SJCRH30 (cell line): ENCODE measurements at regions not wholly inside any gene's neighbourhood (a gene's known extent, or its start where the extent isn't known, plus 50 kb on each side); places are given as distances from the start of the nearest gene placed in this dataset.

Experiments
- DNase-seq, 2 experiments: peaks; one replicate each; pipeline ENCODE4 v3.0.0-alpha.2; 2015 to 2020
- H3K27ac ChIP-seq: fragments of 250-450 bp; sonication (Bioruptor Pico); 2 replicates; pipeline ENCODE4 v1.5.1; 2020; ENCODE audit warnings: mild to moderate bottlenecking, moderate library complexity
- H3K27me3 ChIP-seq: fragments of 250-450 bp; sonication (Bioruptor Pico); 2 replicates; pipeline ENCODE4 v1.5.1; 2020; ENCODE audit warnings: mild to moderate bottlenecking, moderate library complexity
- H3K36me3 ChIP-seq: fragments of 250-450 bp; sonication (Bioruptor Pico); 2 replicates; pipeline ENCODE4 v1.5.1; 2020; ENCODE audit warnings: mild to moderate bottlenecking, moderate library complexity
- H3K4me1 ChIP-seq: fragments of 250-450 bp; sonication (Bioruptor Pico); 2 replicates; pipeline ENCODE4 v1.5.1; 2020; ENCODE audit warnings: mild to moderate bottlenecking, moderate library complexity
- H3K4me3 ChIP-seq: fragments of 250-450 bp; sonication (Bioruptor Pico); 2 replicates; pipeline ENCODE4 v1.5.1; 2020; ENCODE audit warnings: mild to moderate bottlenecking, moderate library complexity
- H3K9me3 ChIP-seq: fragments of 250-450 bp; sonication (Bioruptor Pico); replicated peaks from 2 replicates; pipeline ENCODE4 v1.5.1; 2020; ENCODE audit warnings: mild to moderate bottlenecking, moderate library complexity

DNA sequence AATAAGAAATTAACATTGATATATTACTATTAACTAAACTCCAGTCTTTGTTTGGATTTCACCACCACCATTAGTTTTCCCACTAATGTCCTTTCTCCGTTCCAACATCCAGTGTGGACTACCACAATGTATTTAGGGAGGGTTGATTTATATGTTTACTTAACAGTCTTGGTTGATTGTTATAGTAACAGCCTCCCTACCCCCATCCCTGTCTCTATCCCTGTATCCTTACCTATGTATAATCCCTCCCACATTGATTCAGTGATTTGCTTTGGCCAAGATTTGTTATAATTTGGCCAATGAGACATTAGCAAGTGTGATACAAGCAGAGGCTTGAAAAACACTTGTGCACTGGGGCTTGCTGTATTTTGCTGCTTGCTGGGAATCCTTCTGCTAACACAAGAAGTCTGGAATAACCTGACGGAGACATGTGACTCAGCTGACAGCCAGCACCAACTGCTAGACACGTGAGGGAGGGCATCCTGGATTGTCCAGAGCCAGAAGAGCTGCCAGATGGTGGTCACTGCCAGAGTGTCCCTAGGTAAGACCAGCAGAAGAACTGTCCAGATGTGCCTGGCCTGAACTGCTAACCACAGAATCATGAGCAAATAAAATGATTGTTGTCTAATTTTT, 51.2 kb upstream of the TCF7 start:
- peak; percentile 53 to 65 for DNase-seq
- Histone ChIP-seq H3K4me1 (peaks cover 6% of the 10 kb centered on the region), H3K4me3 (no peak overlapping the region), H3K9me3 (no peaks in the 10 kb centered on the region), H3K27ac (no peak overlapping the region), H3K27me3 (no peaks in the 10 kb centered on the region), H3K36me3 (no peaks in the 10 kb centered on the region)

DNA sequence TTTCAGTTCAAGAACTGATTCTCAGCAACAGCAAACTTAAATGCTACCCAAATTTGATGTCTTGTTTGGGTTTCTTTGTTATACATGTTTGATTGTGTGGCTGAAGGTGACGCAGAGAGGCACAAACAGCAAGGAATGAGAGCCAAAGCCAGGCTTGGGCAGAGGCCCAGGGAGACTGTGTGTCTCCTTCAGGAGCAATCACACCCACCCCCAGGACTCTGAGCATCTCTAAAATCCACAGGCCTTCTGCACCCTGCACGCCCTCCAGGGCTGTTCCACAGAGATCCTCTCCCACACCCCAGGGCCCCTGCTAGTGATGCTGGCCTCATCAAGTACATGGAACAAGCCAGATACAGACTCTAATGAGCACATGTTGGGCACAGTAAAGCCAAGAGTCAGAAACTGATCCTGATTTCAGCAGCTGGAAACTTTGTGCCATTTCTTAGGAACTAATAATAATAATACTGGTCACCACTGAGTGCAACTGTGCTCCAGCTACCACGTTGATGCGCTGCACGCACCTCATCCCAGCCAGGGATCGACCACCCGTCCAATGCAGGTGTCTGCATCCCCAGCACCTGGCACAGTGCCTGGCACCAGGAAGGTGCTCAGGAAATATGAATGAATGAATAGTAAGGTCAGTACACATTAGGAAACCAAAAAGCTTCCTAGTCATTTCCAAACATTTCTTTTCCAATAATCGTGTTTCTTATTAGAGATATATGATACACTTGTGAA, 54.6 kb upstream of the TCF7 start:
- no peak for DNase-seq
- Histone ChIP-seq H3K36me3 (no peaks in the 10 kb centered on the region), H3K4me1 (peaks cover 6% of the 10 kb centered on the region), H3K27ac (no peak overlapping the region), H3K27me3 (no peaks in the 10 kb centered on the region), H3K9me3 (no peaks in the 10 kb centered on the region), H3K4me3 (no peak overlapping the region)

- no peak for DNase-seq
- H3K4me3 ChIP-seq: no peak overlapping the region
- H3K9me3 ChIP-seq: no peaks in the 10 kb centered on the region
- H3K36me3 ChIP-seq: no peaks in the 10 kb centered on the region
- peaks cover 9% of the 10 kb centered on the region for H3K4me1 ChIP-seq
- no peak overlapping the region for H3K27ac ChIP-seq
- H3K27me3 ChIP-seq: no peaks in the 10 kb centered on the region
Observed at GRCh38 chr5:134055015-134055414, 50.2 kb upstream of the VDAC1 start.
